HL-60 (cell line): ENCODE measurements at regions not wholly inside any gene's neighbourhood (a gene's known extent, or its start where the extent isn't known, plus 50 kb on each side); places are given as distances from the start of the nearest gene placed in this dataset.

Experiments used
- POLR2AphosphoS5 ChIP-seq: IDR thresholded peaks from 2 replicates; pipeline ENCODE4 v1.6.1; 2012; ENCODE audit warnings: low read depth
- TF ChIP-seq, protein P1 (sequence below): IDR thresholded peaks from one replicate; pipeline ENCODE4 v1.5.1; 2011; ENCODE audit warnings: low read length, control low read depth, inconsistent platforms; ENCODE audit not compliant: insufficient read depth

DNA sequence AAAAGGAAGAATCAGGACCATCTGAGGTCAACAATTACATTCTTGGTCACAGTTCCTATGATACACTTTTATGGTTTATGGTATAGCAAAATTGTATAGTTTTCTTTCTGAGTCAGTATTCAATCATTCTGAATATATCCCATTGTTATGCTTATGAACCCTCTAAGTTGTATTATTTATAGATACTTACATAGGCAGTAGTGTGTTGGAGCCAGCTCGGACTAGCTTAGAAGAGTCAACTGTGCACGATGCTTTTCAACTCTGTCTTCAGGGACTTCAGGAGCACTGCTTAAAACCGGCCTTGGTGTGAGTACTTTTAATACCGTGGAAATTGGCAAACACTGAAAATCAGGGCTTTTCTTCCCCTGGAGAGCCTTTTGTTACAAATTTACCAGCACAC, 215.7 kb downstream of the IKZF2 start:
- TF ChIP-seq, protein P1, sequence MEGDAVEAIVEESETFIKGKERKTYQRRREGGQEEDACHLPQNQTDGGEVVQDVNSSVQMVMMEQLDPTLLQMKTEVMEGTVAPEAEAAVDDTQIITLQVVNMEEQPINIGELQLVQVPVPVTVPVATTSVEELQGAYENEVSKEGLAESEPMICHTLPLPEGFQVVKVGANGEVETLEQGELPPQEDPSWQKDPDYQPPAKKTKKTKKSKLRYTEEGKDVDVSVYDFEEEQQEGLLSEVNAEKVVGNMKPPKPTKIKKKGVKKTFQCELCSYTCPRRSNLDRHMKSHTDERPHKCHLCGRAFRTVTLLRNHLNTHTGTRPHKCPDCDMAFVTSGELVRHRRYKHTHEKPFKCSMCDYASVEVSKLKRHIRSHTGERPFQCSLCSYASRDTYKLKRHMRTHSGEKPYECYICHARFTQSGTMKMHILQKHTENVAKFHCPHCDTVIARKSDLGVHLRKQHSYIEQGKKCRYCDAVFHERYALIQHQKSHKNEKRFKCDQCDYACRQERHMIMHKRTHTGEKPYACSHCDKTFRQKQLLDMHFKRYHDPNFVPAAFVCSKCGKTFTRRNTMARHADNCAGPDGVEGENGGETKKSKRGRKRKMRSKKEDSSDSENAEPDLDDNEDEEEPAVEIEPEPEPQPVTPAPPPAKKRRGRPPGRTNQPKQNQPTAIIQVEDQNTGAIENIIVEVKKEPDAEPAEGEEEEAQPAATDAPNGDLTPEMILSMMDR, result no peak
- no peak for TF ChIP-seq POLR2AphosphoS5
